Uterus (tissue), 3 donors: ENCODE measurements at regions not wholly inside any gene's neighbourhood (a gene's known extent, or its start where the extent isn't known, plus 50 kb on each side); places are given as distances from the start of the nearest gene placed in this dataset.

ENCODE experiments used
- DNase-seq, 2 donors: peaks; one replicate each; pipeline ENCODE4 v3.0.0-alpha.2; 2019 to 2020
- H3K27ac ChIP-seq, 2 donors: fragments of 200-600 bp; sonication (generic); 1 replicate in 1 of 2; 2 replicates in 1 of 2; pipeline ENCODE4 v1.5.1; 2016 to 2018
- H3K27me3 ChIP-seq, 2 donors: fragments of 200-600 bp; sonication (generic); one replicate each; pipeline ENCODE4 v1.5.1; 2018 to 2019; ENCODE audit warnings: control low read depth in 1 of 2
- H3K36me3 ChIP-seq, 2 donors: fragments of 200-600 bp; sonication (generic); one replicate each; pipeline ENCODE4 v1.5.1; 2019; ENCODE audit warnings: control low read depth in 1 of 2
- H3K4me1 ChIP-seq, 2 donors: fragments of 200-600 bp; sonication (generic); one replicate each; pipeline ENCODE4 v1.5.1; 2018 to 2019; ENCODE audit warnings: control low read depth in 1 of 2
- H3K4me3 ChIP-seq, 2 donors: fragments of 200-600 bp; sonication (generic); 1 replicate in 1 of 2; 2 replicates in 1 of 2; pipeline ENCODE4 v1.5.1; 2018 to 2019; ENCODE audit warnings: mild to moderate bottlenecking in 1 of 2
- H3K9me3 ChIP-seq, 2 donors: fragments of 200-600 bp; sonication (generic); one replicate each; pipeline ENCODE4 v1.5.1; 2019; ENCODE audit warnings: control low read depth in 1 of 2
- CTCF ChIP-seq, 4 experiments: fragments of 200-600 bp in 2 of 4; fragments of 450-650 bp in 2 of 4; sonication (generic) in 2 of 4; IDR thresholded peaks; one replicate each; pipeline ENCODE4 v1.5.1; 2016 to 2019; ENCODE audit warnings: antibody characterized with exemption in 4 of 4, mild to moderate bottlenecking in 2 of 4, moderate library complexity in 1 of 4
- POLR2A ChIP-seq, 2 donors: fragments of 450-650 bp; IDR thresholded peaks; one replicate each; pipeline ENCODE4 v1.6.1; 2016; ENCODE audit warnings: antibody characterized with exemption in 2 of 2, mild to moderate bottlenecking in 1 of 2, moderate library complexity in 1 of 2
- intact Hi-C: fragments of 100-400 bp; cut with DNase I; formaldehyde crosslinking; loops from one replicate; pipeline ENCODE4 v1.15.1; 2023; ENCODE audit warnings: low total_unique reads
- donor health status: DM: yes; HTN: yes; CAD: no.

- Histone ChIP-seq H3K36me3 (no peaks in the 10 kb centered on the region), H3K27ac (no peak overlapping the region), H3K27me3 (no peaks in the 10 kb centered on the region), H3K4me3 (no peak overlapping the region), H3K9me3 (no peaks in the 10 kb centered on the region), H3K4me1 (no peaks in the 10 kb centered on the region)
- no peak for DNase-seq
- TF ChIP-seq CTCF (IDR thresholded peaks at IDR 0.05): no peak
- TF ChIP-seq POLR2A (IDR thresholded peaks at IDR 0.05): no peak
- intact Hi-C loops: no loop called here
These were observed 343.9 kb upstream of the DNAJC19 start for GRCh38 chr3:181333394-181333793.

- no peak overlapping the region for H3K4me3 ChIP-seq
These were observed 341.5 kb upstream of the DNAJC19 start for GRCh38 chr3:181330821-181331563.

GRCh38 chr3:181330257-181330656, 340.7 kb upstream of the DNAJC19 start:
- intact Hi-C loops: no loop called here

More at GRCh38 chr3:181330821-181331563, 341.5 kb upstream of the DNAJC19 start:
- Histone ChIP-seq H3K4me1 (no peaks in the 10 kb centered on the region), H3K9me3 (no peaks in the 10 kb centered on the region), H3K36me3 (no peaks in the 10 kb centered on the region), H3K27me3 (no peaks in the 10 kb centered on the region), H3K27ac (no peak overlapping the region)
- DNase-seq: no peak
- intact Hi-C loops: no loop called here
- TF ChIP-seq POLR2A (IDR thresholded peaks at IDR 0.05) (no peak), CTCF (IDR thresholded peaks at IDR 0.05) (no peak)

GRCh38 chr3:181329024-181329423, 339.5 kb upstream of the DNAJC19 start:
- H3K9me3 ChIP-seq: no peaks in the 10 kb centered on the region
- H3K4me3 ChIP-seq: no peak overlapping the region
- H3K27me3 ChIP-seq: no peaks in the 10 kb centered on the region
- DNase-seq: no peak
- no peaks in the 10 kb centered on the region for H3K36me3 ChIP-seq
- intact Hi-C loops: no loop called here
- no peaks in the 10 kb centered on the region for H3K4me1 ChIP-seq
- no peak for TF ChIP-seq CTCF (IDR thresholded peaks at IDR 0.05)
- no peak for TF ChIP-seq POLR2A (IDR thresholded peaks at IDR 0.05)
- H3K27ac ChIP-seq: no peak overlapping the region

More at GRCh38 chr3:181330257-181330656, 340.7 kb upstream of the DNAJC19 start:
- Histone ChIP-seq H3K36me3 (no peaks in the 10 kb centered on the region), H3K27me3 (no peaks in the 10 kb centered on the region), H3K27ac (no peak overlapping the region), H3K9me3 (no peaks in the 10 kb centered on the region), H3K4me1 (no peaks in the 10 kb centered on the region), H3K4me3 (no peak overlapping the region)
- TF ChIP-seq CTCF (IDR thresholded peaks at IDR 0.05) (no peak), POLR2A (IDR thresholded peaks at IDR 0.05) (no peak)
- no peak for DNase-seq

- no peaks in the 10 kb centered on the region for H3K36me3 ChIP-seq
- intact Hi-C loops: no loop called here
- no peak for TF ChIP-seq POLR2A (IDR thresholded peaks at IDR 0.05)
- TF ChIP-seq CTCF (IDR thresholded peaks at IDR 0.05): no peak
These were observed 338.8 kb upstream of the DNAJC19 start for GRCh38 chr3:181328346-181328745.

More at GRCh38 chr3:181328346-181328745, 338.8 kb upstream of the DNAJC19 start:
- no peaks in the 10 kb centered on the region for H3K27me3 ChIP-seq
- no peak overlapping the region for H3K4me3 ChIP-seq
- no peaks in the 10 kb centered on the region for H3K9me3 ChIP-seq
- no peak for DNase-seq
- H3K27ac ChIP-seq: no peak overlapping the region
- H3K4me1 ChIP-seq: no peaks in the 10 kb centered on the region
